Vagina (tissue), 2 donors: ENCODE measurements at regions not wholly inside any gene's neighbourhood (a gene's known extent, or its start where the extent isn't known, plus 50 kb on each side); places are given as distances from the start of the nearest gene placed in this dataset.

Experiments used
- POLR2A ChIP-seq, 2 donors: fragments of 450-650 bp; IDR thresholded peaks; one replicate each; pipeline ENCODE4 v1.6.1; 2017; ENCODE audit warnings: antibody characterized with exemption in 2 of 2, mild to moderate bottlenecking in 2 of 2, moderate library complexity in 2 of 2
- POLR2AphosphoS5 ChIP-seq, 2 donors: sonication (generic); formaldehyde crosslinking; IDR thresholded peaks; one replicate each; pipeline ENCODE4 v1.9.0; 2017; ENCODE audit warnings: antibody characterized with exemption in 2 of 2, mild to moderate bottlenecking in 2 of 2, low read depth in 1 of 2; ENCODE audit not compliant: insufficient read depth in 1 of 2
- TF ChIP-seq, protein P1 (sequence below), 3 experiments: fragments of 450-650 bp in 2 of 3; fragments of 200-600 bp in 1 of 3; sonication (generic) in 1 of 3; IDR thresholded peaks; one replicate each; pipeline ENCODE4 v1.5.1; 2017 to 2019; ENCODE audit warnings: antibody characterized with exemption in 3 of 3, mild to moderate bottlenecking in 2 of 3, moderate library complexity in 2 of 3

DNA sequence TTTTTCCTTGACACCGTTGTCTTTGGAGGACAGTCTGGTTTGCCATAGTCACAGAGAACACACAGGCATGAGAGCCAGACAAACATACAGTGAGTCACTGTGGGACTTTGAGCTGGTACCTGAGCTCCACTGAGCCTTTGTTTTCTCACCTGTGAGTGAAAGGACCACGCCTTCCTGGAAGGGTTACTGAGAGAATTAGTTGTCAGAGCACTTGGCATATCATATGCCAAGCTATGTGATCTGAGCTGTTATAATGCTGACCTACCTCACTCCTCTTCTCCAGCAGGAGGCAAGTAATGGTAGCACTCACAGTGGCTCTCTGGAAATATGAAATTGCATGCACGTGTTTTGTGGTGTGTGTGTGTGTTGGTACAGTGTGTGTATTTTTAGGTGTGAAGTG is 59.7 kb downstream of the CXCL12 start:
- TF ChIP-seq POLR2AphosphoS5 (IDR thresholded peaks at IDR 0.05; ENCODE audit: insufficient read depth in 1 of 2, low read depth in 1 of 2) (peak in 1 of 2 donors; percentile 60), POLR2A (IDR thresholded peaks at IDR 0.05) (no peak)
- TF ChIP-seq, protein P1, sequence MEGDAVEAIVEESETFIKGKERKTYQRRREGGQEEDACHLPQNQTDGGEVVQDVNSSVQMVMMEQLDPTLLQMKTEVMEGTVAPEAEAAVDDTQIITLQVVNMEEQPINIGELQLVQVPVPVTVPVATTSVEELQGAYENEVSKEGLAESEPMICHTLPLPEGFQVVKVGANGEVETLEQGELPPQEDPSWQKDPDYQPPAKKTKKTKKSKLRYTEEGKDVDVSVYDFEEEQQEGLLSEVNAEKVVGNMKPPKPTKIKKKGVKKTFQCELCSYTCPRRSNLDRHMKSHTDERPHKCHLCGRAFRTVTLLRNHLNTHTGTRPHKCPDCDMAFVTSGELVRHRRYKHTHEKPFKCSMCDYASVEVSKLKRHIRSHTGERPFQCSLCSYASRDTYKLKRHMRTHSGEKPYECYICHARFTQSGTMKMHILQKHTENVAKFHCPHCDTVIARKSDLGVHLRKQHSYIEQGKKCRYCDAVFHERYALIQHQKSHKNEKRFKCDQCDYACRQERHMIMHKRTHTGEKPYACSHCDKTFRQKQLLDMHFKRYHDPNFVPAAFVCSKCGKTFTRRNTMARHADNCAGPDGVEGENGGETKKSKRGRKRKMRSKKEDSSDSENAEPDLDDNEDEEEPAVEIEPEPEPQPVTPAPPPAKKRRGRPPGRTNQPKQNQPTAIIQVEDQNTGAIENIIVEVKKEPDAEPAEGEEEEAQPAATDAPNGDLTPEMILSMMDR (IDR thresholded peaks at IDR 0.05): no peak
